Stimulated activated CD4-positive, alpha-beta T cell treated with anti-CD3 and anti-CD28 coated beads, Interleukin-1b, Interleukin-23, amount 100 ng/mL, for 24 hours (primary cell): ENCODE measurements at regions not wholly inside any gene's neighbourhood (a gene's known extent, or its start where the extent isn't known, plus 50 kb on each side); places are given as distances from the start of the nearest gene placed in this dataset.
"Not testable (repeated sequence)": the region's sequence is repeated elsewhere in the genome, so short reads cannot be mapped to it uniquely, and the experiment has no call there.

Experiments used
- DNase-seq, 4 experiments: peaks; one replicate each; pipeline ENCODE4 v3.0.0-alpha.2; 2020; ENCODE audit warnings: low read depth in 4 of 4, low spot score in 1 of 4

- DNase-seq, result no peak
Observed at GRCh38 chr6:92648364-92649086, 770.8 kb downstream of the EPHA7 start.

- no peak for DNase-seq
Observed at GRCh38 chr6:92647630-92648029, 771.7 kb downstream of the EPHA7 start.

- not testable (repeated sequence) for DNase-seq
Observed at GRCh38 chr6:92644104-92644791, 775.1 kb downstream of the EPHA7 start.

- DNase-seq, result no peak
Observed at GRCh38 chr6:92635553-92636153, 783.7 kb downstream of the EPHA7 start.

- no peak for DNase-seq
Observed at GRCh38 chr6:92634561-92634960, 784.8 kb downstream of the EPHA7 start.

DNA sequence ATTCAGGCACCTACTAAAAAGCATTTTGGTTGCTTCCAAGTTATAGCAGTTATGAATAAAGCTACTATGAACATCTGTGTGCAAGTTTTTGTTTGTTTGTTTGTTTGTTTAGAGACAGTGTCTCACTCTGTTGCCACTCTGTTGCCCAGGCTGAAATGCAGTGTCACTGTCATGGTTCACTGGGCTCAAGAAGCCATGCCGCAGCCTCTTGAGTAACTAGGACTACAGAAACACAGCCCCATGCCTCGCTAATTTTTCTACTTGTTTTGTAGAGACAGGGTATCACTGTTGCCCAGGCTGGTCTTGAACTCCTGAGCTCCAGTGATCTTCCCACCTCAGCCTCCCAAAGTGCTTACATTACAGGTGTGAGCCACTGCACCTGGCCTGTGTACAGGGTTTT is 795.9 kb downstream of the EPHA7 start:
- DNase-seq, result no peak

- no peak for DNase-seq
Observed at GRCh38 chr6:92617721-92618120, 801.6 kb downstream of the EPHA7 start.

- no peak for DNase-seq
Observed at GRCh38 chr6:92608751-92609150, 810.6 kb downstream of the EPHA7 start.

DNA sequence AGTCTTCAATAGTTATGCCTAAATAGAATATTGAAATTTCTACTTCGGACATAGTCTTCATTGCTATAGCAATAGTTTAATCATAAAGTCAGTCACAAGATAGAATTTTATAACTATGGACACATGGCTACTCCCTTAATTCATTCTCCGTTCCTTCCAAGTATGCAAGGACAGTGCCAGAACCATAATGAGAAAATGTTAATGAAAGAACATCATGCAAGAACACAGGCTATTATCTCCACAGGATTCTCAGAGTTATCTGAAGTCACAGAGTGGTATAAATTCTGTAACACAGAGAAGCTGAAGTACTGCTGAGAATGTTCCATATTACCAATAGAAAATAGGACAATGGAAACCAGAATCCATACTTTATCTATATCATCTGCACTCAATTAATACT is 826.2 kb downstream of the EPHA7 start:
- DNase-seq, result no peak

- DNase-seq, result no peak
Observed at GRCh38 chr6:92589996-92590395, 829.4 kb downstream of the EPHA7 start.

DNA sequence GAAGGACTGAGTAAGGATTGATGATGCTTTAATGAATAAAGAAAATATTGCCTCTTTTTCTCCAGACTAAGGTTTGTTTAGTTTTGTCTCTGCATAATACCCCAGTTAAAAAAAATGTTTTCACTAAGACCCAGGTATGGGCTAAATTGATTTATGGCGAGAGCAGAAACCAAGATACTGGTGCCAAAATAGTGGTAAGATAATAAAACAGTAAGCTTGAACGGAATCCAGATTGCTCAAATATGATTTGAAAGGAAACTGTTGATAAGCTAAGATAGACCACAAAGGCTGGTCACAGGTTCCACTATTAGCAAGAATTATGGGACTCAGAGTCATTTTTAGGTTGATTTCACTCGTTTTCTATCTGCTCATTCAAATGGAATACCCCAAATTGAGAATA is 831.2 kb downstream of the EPHA7 start:
- DNase-seq, result no peak

DNA sequence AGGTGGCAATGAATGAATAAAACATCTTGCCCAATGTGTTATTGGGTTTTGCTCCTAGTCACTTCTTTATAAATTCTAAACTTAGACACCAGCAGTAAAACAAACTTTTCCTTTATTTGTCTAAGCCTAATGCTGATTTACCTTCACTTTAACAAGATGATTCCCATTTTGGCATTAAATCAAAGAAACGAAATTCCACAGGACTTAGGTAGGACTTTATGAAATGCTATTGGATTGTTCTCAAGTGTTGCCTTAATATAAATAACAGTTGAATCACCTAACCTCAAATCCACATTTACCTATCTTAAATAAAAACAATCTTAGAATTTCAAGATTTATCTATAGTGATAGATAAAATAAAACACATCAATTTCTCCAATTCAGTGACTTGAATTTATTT is 831.8 kb downstream of the EPHA7 start:
- no peak for DNase-seq

DNA sequence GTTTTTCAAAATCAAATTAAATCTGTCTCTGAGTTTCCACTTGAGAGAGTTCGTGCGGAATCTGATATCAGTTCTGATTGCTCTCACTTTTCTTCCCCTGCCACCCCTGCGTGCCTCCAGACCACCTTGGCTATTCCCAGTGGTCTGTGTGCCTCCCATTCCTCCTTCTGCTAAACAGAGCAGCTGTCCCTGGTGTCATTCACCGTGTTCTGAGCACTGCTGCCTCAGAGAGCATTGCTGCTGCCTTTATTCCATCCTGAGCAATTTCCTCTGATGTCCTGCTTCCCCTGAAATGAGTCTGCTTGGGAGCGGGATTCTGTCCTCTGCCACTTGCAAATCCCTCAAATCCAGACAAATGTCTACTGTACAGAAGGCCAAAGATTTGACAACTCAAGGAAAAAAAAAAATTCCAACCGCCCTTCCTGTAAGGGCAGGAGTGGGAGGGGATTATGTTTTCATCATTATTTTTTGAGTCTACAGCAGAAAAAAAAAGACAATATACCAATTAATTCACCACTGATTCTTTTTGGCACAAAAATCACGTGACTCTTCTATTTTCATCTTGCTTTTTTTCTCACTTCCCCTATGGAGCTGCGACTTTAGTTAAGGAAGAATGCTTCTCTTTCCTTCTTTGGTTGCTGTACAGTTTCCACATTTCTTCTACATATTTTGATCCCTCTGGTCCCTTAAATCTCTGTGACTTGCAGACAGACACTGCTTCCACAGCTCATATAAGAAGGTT is 833.0 kb downstream of the EPHA7 start:
- no peak for DNase-seq

GRCh38 chr6:92582211-92582610 is 837.1 kb downstream of the EPHA7 start:
- no peak for DNase-seq

GRCh38 chr6:92577077-92577719 is 842.2 kb downstream of the EPHA7 start:
- no peak for DNase-seq

DNA sequence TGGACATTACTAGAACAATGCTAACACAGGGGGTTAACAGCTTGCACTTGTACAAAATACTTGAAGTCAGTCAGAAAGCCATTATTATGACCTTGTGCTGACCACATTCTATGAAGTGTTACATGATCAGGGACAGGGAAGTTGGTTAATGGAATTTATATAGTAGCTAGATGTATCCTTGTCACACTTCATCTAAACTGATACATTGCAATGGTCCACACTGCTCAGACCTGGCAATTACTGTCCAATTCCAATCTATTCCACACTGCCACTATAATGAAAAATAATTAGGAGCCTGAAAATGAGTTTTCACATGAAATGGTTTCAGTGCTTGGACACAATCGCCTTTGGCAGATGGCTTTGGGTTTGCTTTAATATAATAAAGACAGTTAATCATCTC is 850.8 kb downstream of the EPHA7 start:
- DNase-seq, result no peak

DNA sequence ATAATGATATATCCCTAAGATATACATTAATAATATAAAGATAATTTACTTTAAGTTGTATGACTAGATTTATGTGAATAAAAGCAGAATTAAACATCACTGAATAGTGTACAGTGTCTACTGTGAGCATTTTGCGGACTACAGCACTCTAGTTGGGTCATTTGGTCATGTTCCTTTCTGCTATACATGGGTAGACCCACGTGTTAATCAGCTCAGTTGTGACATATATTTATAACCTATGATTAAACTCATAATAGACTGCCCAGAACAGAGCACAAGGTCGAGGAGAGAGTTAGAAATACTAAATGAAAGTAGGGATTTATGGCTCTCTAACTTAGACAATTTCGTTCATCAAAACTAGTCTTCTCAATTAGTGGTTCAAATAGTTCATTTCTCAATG is 852.7 kb downstream of the EPHA7 start:
- DNase-seq, result no peak

GRCh38 chr6:92564376-92564775 is 855.0 kb downstream of the EPHA7 start:
- no peak for DNase-seq

- no peak for DNase-seq
Observed at GRCh38 chr6:92559611-92560010, 859.7 kb downstream of the EPHA7 start.

- DNase-seq, result no peak
Observed at GRCh38 chr6:92559003-92559402, 860.4 kb downstream of the EPHA7 start.

DNA sequence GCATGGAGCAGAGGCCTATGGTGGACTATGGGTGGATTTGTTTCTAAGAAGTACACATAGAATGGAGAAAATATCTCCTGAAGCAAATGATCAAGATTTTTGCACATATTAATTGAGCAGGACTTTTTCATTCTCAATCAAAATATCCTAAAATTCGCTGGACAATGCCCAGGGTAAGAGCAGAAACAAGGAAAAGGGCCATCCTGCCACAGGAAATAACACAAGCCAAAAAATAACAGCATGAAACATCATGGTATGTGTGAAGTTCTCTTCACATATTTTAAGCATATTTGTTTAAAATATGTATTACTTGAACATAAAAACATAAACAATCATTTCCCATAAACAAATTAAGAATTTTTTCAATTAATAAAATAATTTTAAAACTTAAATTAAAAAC is 868.9 kb downstream of the EPHA7 start:
- DNase-seq, result no peak
